Immature natural killer cell (primary cell): ENCODE measurements at regions not wholly inside any gene's neighbourhood (a gene's known extent, or its start where the extent isn't known, plus 50 kb on each side); places are given as distances from the start of the nearest gene placed in this dataset.
"Not testable (repeated sequence)": the region's sequence is repeated elsewhere in the genome, so short reads cannot be mapped to it uniquely, and the experiment has no call there.

Source experiments
- DNase-seq, 3 donors: peaks; one replicate each; pipeline ENCODE4 v3.0.0; 2022; ENCODE audit warnings: mixed read lengths in 1 of 3
- H3K27ac Mint-ChIP-seq, 6 donors: one replicate each; pipeline ENCODE4 v1.8.0; 2020; ENCODE audit warnings: mixed read lengths in 6 of 6, mild to moderate bottlenecking in 5 of 6, inconsistent platforms in 4 of 6, moderate library complexity in 3 of 6
- H3K27me3 Mint-ChIP-seq, 3 donors: one replicate each; pipeline ENCODE4 v1.8.0; 2020 to 2021; ENCODE audit warnings: low read depth in 3 of 3, mild to moderate bottlenecking in 3 of 3, mixed read lengths in 3 of 3, moderate library complexity in 3 of 3, inconsistent platforms in 1 of 3
- H3K36me3 Mint-ChIP-seq, 3 donors: one replicate each; pipeline ENCODE4 v1.8.0; 2020; ENCODE audit warnings: mixed read lengths in 3 of 3, inconsistent platforms in 2 of 3, mild to moderate bottlenecking in 2 of 3
- H3K4me1 Mint-ChIP-seq, 2 donors: one replicate each; pipeline ENCODE4 v1.8.0; 2020; ENCODE audit warnings: inconsistent platforms in 2 of 2, mild to moderate bottlenecking in 2 of 2, mixed read lengths in 2 of 2, moderate library complexity in 1 of 2
- H3K4me3 Mint-ChIP-seq, 5 donors: one replicate each; pipeline ENCODE4 v1.8.0; 2020; ENCODE audit warnings: mild to moderate bottlenecking in 5 of 5, mixed read lengths in 5 of 5, inconsistent platforms in 3 of 5, moderate library complexity in 3 of 5
- H3K9me3 Mint-ChIP-seq, 6 donors: one replicate each; pipeline ENCODE4 v1.8.0; 2020; ENCODE audit warnings: mild to moderate bottlenecking in 6 of 6, mixed read lengths in 6 of 6, inconsistent platforms in 4 of 6, moderate library complexity in 3 of 6

DNA sequence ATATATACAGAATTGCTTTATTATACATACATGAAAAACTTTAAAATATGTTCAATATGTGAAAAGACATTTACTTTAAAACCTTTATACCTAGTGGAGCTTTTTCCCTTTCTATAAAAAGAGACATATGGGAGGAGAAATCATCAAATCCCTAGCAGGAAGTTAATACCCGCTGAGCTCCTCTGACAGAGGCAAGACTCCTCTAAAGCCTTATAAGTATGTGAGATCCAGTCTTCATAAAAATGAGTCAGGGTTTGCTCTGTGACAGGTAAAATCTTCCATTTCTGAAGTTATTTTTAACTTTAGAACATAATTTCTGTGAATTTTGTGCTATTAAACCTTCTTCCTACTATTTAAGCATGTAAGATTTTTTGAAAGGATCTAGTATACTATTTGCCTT lies 634.4 kb upstream of the AADAT start:
- Mint-ChIP-seq H3K4me3 (no peak overlapping the region), H3K36me3 (no peaks in the 10 kb centered on the region), H3K9me3 (peaks cover 5 to 40% (median 7%) of the 10 kb centered on the region in 6 donors), H3K27me3 (peaks cover 0 to 3% (median 0%) of the 10 kb centered on the region in 3 donors), H3K27ac (no peak overlapping the region), H3K4me1 (no peaks in the 10 kb centered on the region)
- DNase-seq, result no peak

DNA sequence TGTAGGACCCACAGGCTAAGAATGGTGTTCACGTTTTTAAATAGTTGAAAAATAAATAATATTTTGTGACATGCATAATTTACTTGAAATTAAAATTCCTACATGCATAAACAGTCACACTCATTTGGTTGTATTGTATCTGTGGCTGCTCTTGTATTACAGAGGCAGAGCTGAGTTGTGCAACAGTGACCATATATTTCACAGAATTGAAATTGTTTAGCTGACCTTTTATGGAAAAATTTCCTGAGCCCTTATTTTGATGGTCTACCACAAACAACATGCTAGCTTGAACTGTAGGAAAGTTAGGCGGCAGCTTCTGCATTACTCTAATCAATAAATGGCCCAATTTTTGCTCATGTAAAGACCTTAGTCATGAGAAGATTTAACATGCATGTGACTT lies 633.4 kb upstream of the AADAT start:
- Mint-ChIP-seq H3K27ac (no peak overlapping the region), H3K4me3 (no peak overlapping the region), H3K9me3 (peaks cover 5 to 40% (median 6%) of the 10 kb centered on the region in 6 donors), H3K36me3 (no peaks in the 10 kb centered on the region), H3K27me3 (peaks cover 0 to 3% (median 0%) of the 10 kb centered on the region in 3 donors), H3K4me1 (no peaks in the 10 kb centered on the region)
- DNase-seq, result no peak

DNA sequence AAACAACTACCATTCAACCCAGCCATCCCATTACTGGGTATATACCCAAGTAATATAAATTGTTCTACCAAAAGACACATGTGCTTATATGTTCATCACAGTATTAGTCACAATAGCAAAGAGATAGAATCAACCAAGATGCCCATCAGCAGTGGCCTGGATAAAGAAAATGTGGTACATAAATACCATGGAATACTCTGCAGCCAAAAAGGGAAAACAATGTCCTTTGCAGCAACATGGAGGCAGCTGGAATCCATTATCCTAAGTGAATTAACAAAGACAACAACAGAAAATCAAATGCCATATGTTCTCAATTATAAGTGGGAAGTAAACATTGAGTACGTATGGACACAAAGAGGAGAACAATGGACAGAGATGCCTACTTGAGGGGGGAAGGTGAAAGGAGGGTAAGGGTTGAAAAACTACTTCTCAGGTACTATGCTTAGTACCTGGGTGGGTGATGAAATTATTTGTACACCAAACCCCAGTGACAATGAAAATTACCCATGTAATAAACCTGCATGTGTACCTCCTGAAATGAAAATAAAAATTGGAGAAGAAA lies 632.1 kb upstream of the AADAT start:
- Mint-ChIP-seq H3K4me1 (no peaks in the 10 kb centered on the region), H3K27me3 (peaks cover 0 to 3% (median 0%) of the 10 kb centered on the region in 3 donors), H3K27ac (no peak overlapping the region), H3K9me3 (peaks cover 5 to 41% (median 6%) of the 10 kb centered on the region in 6 donors), H3K4me3 (no peak overlapping the region), H3K36me3 (no peaks in the 10 kb centered on the region)
- DNase-seq, result no peak

DNA sequence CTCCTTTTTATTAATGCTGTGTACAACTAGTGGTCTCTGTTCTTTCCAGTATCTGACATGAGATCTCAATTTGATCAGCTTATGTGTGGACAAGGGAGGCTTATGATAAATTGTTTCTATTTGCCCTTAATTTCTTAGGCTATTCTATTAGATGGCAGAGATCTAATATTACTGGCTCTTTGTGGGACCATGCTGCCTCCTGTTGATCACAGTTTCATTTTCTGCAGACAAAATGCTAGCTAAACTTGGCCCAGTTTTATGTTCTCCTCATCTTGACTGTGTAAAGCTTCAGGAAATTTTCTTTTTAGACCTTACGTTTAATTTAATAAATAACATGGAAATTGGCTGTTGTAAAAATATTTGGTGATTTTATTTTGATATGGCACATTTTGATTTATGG lies 627.1 kb upstream of the AADAT start:
- peaks cover 4 to 41% (median 15%) of the 10 kb centered on the region in 6 donors for H3K9me3 Mint-ChIP-seq
- no peak overlapping the region for H3K27ac Mint-ChIP-seq
- H3K4me3 Mint-ChIP-seq, result no peak overlapping the region
- DNase-seq, result no peak
- H3K36me3 Mint-ChIP-seq, result peaks cover 0 to 4% (median 0%) of the 10 kb centered on the region in 3 donors
- H3K27me3 Mint-ChIP-seq, result peaks cover 0 to 2% (median 0%) of the 10 kb centered on the region in 3 donors
- no peaks in the 10 kb centered on the region for H3K4me1 Mint-ChIP-seq

DNA sequence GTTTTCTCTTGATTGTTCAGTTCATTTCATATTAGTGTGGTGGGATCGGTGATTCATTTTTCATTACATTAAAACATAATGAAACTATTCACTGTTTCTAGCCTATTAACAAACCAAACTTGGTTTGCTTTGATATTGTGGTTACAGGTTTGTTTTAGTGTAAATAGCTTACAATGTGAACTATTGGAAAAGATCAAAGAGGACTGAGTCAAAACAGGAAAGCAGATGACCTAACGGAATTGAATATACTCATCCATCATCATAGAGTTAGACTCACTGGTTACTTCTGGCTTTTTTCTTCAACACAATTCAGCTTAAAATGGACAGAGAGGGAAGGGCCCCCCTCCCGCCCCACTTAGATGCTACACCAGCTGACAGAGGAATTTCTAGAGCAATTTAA lies 616.2 kb upstream of the AADAT start:
- no peak for DNase-seq
- Mint-ChIP-seq H3K9me3 (peaks cover 0 to 23% (median 6%) of the 10 kb centered on the region in 6 donors), H3K27ac (no peak overlapping the region), H3K36me3 (no peaks in the 10 kb centered on the region), H3K27me3 (no peaks in the 10 kb centered on the region), H3K4me3 (no peak overlapping the region), H3K4me1 (no peaks in the 10 kb centered on the region)

DNA sequence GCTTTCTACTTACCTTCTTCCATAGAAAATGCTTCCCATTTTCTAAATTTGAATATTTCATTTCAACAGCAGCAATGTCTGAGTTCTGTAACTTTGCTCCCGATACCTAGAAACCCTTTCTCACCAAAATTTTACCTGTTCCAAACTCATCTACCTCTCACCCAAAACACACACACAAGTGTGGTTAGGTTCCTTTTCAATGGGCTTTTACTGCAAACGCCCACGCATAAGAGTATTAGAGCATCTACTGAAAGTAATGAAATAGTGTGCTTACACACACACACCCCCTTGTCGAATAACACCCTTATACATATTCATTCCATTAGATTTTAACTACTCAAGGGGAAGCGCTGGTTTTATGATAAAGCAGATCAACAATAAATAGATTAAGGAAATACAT lies 610.3 kb upstream of the AADAT start:
- no peak overlapping the region for H3K27ac Mint-ChIP-seq
- no peaks in the 10 kb centered on the region for H3K4me1 Mint-ChIP-seq
- no peak overlapping the region for H3K4me3 Mint-ChIP-seq
- H3K9me3 Mint-ChIP-seq, result peaks cover 2 to 24% (median 6%) of the 10 kb centered on the region in 6 donors
- H3K36me3 Mint-ChIP-seq, result no peaks in the 10 kb centered on the region
- no peaks in the 10 kb centered on the region for H3K27me3 Mint-ChIP-seq
- DNase-seq, result no peak

DNA sequence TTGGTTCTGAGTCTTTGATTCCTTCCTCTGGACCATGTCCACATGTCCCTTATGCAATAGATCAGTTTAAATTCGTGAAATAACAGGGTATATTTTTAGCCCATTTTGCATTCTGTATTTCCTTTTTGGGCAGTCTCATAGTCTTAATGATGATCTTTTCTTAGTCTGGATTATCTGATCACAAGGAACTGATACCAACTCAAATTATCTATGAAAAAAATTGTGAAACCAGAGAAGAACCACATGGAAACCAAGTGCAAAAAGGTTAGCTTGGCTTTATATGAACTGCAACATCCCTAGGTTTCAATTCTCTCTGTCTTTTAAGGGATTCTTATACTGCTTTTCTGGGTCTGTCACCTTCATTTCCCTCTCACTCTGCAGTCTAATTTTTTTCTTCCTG lies 608.6 kb upstream of the AADAT start:
- H3K27ac Mint-ChIP-seq, result no peak overlapping the region
- H3K9me3 Mint-ChIP-seq, result peaks cover 2 to 27% (median 6%) of the 10 kb centered on the region in 6 donors
- no peak overlapping the region for H3K4me3 Mint-ChIP-seq
- no peaks in the 10 kb centered on the region for H3K36me3 Mint-ChIP-seq
- no peak for DNase-seq
- no peaks in the 10 kb centered on the region for H3K4me1 Mint-ChIP-seq
- H3K27me3 Mint-ChIP-seq, result no peaks in the 10 kb centered on the region

DNA sequence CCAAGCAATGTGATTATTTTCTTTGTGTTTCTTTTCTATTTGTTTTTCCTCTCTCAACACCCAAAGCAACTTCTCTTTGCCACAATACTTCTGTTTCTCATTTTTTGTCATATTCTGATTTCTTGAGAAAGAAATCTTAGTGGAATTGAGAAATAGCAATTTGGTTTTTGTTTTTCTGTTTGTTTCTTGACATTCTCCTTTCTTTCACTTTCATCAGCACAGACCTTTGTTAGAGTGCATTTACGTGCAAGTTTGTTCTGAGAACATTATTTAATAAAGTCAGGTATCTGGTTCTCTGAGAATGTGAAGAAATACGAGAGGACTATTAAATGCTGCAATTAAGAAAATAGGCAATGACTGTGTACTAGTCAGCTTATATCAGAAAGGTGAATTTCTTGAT lies 608.1 kb upstream of the AADAT start:
- DNase-seq, result no peak
- peaks cover 2 to 32% (median 6%) of the 10 kb centered on the region in 6 donors for H3K9me3 Mint-ChIP-seq
- no peak overlapping the region for H3K27ac Mint-ChIP-seq
- no peaks in the 10 kb centered on the region for H3K27me3 Mint-ChIP-seq
- no peak overlapping the region for H3K4me3 Mint-ChIP-seq
- no peaks in the 10 kb centered on the region for H3K4me1 Mint-ChIP-seq
- H3K36me3 Mint-ChIP-seq, result no peaks in the 10 kb centered on the region

DNA sequence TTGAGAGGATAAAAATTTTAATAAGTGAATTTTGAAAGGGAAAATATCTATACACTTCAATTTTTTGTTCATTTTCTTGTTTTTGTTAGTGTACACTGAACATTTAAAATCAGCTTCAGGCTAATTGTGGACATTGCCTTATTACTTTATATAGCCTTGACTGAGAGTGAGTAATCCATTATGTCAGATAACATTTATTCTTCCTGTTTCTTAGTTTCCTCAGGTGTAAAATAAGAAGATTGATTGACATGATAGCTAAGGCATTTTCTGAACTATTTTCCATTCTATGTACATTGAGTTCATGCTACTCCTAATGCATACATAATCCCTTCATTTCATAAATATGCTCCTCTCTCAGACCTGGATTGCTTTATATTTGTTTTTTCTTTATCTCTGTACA lies 607.3 kb upstream of the AADAT start:
- no peaks in the 10 kb centered on the region for H3K27me3 Mint-ChIP-seq
- H3K4me1 Mint-ChIP-seq, result no peaks in the 10 kb centered on the region
- H3K36me3 Mint-ChIP-seq, result no peaks in the 10 kb centered on the region
- H3K27ac Mint-ChIP-seq, result no peak overlapping the region
- DNase-seq, result no peak
- no peak overlapping the region for H3K4me3 Mint-ChIP-seq
- H3K9me3 Mint-ChIP-seq, result peaks cover 2 to 33% (median 6%) of the 10 kb centered on the region in 6 donors

DNA sequence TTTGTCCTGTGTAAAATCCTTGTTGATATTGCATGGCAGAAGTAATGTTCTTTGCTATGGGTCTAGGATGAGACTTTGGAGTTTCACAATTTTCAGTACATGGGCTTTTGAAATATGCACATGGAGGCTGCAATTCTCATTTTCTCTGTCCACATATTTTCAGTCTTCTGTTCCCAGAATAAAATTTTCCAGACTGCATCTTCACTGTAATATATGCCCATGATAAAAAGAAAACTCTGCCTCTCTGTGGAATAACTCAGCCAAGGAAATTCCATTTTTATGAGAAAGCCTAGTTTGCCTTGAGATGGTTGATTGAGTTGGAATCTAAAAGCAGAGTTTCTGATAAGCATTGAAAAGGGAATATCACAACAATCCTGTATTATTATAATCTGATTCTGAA lies 601.4 kb upstream of the AADAT start:
- Mint-ChIP-seq H3K36me3 (no peaks in the 10 kb centered on the region), H3K4me1 (no peaks in the 10 kb centered on the region), H3K4me3 (no peak overlapping the region), H3K27me3 (peaks cover 0 to 1% (median 0%) of the 10 kb centered on the region in 3 donors), H3K9me3 (peaks cover 2 to 38% (median 8%) of the 10 kb centered on the region in 6 donors), H3K27ac (no peak overlapping the region)
- DNase-seq, result no peak

DNA sequence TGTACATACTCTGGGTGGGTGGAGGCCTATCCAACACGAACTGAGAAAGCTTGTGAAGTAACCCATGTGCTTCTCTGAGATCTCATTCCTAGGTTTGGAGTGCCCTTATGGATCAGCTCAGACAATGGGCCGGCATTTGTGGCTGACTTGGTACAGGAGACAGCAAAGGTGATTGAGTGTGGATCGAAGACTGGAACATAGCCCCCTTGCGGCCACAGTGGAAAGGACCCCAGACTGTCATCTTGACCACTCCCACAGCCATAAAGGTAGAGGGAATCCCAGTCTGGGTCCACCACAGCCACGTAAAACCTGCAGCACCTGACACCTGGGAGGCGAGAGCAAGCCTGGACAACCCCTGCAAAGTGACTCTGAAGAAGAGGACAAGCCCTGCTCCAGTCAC lies 598.0 kb upstream of the AADAT start:
- Mint-ChIP-seq H3K27me3 (peaks cover 0 to 1% (median 0%) of the 10 kb centered on the region in 3 donors), H3K4me1 (no peaks in the 10 kb centered on the region), H3K9me3 (peaks cover 2 to 24% (median 8%) of the 10 kb centered on the region in 6 donors), H3K4me3 (no peak overlapping the region), H3K27ac (no peak overlapping the region), H3K36me3 (no peaks in the 10 kb centered on the region)
- no peak for DNase-seq

DNA sequence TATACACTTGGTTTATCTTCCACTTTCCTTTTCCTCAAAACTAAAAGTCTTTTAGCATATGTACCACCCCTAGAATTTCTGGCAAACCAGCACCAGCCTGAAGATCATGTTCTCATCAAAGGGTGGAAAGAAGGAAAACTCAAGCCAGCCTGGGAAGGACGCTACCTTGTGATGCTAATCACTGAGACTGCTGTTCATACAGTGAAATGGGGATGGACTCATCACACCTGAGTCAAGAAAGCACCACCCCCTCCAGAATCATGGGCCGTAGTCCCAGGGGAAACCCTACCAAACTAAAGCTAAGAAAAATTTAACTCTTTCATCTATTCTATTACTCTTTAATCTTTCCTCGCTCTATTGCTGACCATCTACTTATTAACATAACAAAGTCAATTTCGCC lies 595.9 kb upstream of the AADAT start:
- H3K4me3 Mint-ChIP-seq, H3K27me3 Mint-ChIP-seq, H3K27ac Mint-ChIP-seq, DNase-seq, H3K4me1 Mint-ChIP-seq, H3K36me3 Mint-ChIP-seq: not testable (repeated sequence)
- peaks cover 2 to 22% (median 6%) of the 10 kb centered on the region in 6 donors for H3K9me3 Mint-ChIP-seq

DNA sequence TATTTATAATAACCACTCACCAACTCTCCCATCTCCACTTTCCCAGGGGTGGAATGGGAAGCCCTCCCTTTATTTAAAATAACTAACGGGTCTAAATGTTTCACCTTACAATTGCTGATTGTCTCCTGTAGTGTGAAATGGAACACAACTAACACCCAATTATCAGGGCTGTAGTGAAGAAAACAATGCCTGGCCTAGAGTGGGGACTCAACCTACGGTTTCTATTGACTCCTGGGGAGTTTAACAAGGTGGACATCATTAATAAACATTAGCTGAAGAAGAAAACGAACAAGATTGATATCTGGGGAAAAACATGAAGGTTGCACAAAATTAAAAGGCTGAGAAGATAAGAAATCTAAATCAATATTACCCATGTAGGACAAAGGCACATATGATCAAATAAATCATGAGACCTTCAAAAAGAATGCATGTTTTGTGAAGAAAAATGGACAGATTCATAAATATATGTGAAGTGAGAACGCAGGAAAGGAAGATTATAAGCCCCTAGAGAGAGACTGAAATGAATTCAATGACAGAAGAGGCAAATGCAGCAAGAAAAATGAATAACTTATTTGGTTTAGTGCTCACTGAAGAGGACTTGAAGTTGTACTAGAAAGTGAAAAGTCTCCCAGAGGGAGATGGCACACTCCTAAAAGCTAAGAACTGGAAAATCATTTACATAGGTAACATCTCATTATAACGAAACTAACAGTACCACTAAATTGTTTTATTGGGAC lies 593.0 kb upstream of the AADAT start:
- peaks cover 3 to 33% (median 10%) of the 10 kb centered on the region in 6 donors for H3K9me3 Mint-ChIP-seq
- no peak overlapping the region for H3K27ac Mint-ChIP-seq
- no peaks in the 10 kb centered on the region for H3K4me1 Mint-ChIP-seq
- H3K27me3 Mint-ChIP-seq, result peaks cover 0 to 2% (median 2%) of the 10 kb centered on the region in 3 donors
- no peak for DNase-seq
- H3K36me3 Mint-ChIP-seq, result no peaks in the 10 kb centered on the region
- no peak overlapping the region for H3K4me3 Mint-ChIP-seq

DNA sequence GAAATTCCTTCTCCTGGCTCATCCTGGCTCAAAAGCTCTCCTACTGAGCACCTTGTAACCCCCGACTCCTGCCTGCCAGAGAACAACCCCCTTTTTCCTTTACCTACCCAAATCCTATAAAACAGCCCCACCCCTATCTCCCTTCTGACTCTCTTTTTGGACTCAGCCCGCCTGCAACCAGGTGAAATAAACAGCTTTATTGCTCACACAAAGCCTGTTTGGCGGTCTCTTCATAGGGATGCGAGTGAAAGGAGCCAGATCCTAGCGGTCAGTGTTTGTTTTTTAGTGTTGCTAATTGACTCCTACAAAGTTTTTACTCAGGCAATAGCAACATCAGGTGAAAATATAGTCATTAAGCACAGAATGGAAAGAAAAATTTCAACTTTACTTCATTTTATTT lies 592.3 kb upstream of the AADAT start:
- H3K27ac Mint-ChIP-seq, H3K27me3 Mint-ChIP-seq, H3K4me1 Mint-ChIP-seq, H3K36me3 Mint-ChIP-seq, DNase-seq, H3K4me3 Mint-ChIP-seq: not testable (repeated sequence)
- peaks cover 3 to 33% (median 10%) of the 10 kb centered on the region in 6 donors for H3K9me3 Mint-ChIP-seq
